Transverse colon (tissue), 4 donors: ENCODE measurements at regions not wholly inside any gene's neighbourhood (a gene's known extent, or its start where the extent isn't known, plus 50 kb on each side); places are given as distances from the start of the nearest gene placed in this dataset.

Experiments
- DNase-seq: peaks from one replicate; pipeline ENCODE4 v3.0.0-alpha.2; 2019
- H3K27ac ChIP-seq, 4 donors: fragments of 200-600 bp; sonication (generic); 2 replicates each; pipeline ENCODE4 v1.5.1; 2016 to 2018; ENCODE audit warnings: inconsistent platforms in 4 of 4
- H3K27me3 ChIP-seq: fragments of 200-600 bp; sonication (generic); 2 replicates; pipeline ENCODE4 v1.5.1; 2017; ENCODE audit warnings: inconsistent platforms
- H3K36me3 ChIP-seq, 4 donors: fragments of 200-600 bp; sonication (generic); 2 replicates each; pipeline ENCODE4 v1.5.1; 2017 to 2019; ENCODE audit warnings: inconsistent platforms in 4 of 4
- H3K4me1 ChIP-seq, 4 donors: fragments of 200-600 bp; sonication (generic); 2 replicates each; pipeline ENCODE4 v1.5.1; 2017 to 2020; ENCODE audit warnings: inconsistent platforms in 4 of 4
- H3K4me3 ChIP-seq, 4 donors: fragments of 200-600 bp; sonication (generic); 1 replicate in 1 of 4; 2 replicates in 3 of 4; pipeline versions ENCODE4 v1.5.1 to v1.6.1; 2017 to 2019; ENCODE audit warnings: inconsistent platforms in 4 of 4
- H3K9me3 ChIP-seq, 2 donors: fragments of 200-600 bp; sonication (generic); 2 replicates each; pipeline ENCODE4 v1.5.1; 2017 to 2019; ENCODE audit warnings: inconsistent platforms in 2 of 2
- CTCF ChIP-seq, 5 experiments: fragments of 200-600 bp in 3 of 5; fragments of 450-650 bp in 2 of 5; sonication (generic) in 3 of 5; IDR thresholded peaks; 1 replicate in 2 of 5; 2 replicates in 3 of 5; pipeline ENCODE4 v1.5.1; 2016 to 2017; ENCODE audit warnings: antibody characterized with exemption in 5 of 5, inconsistent platforms in 3 of 5, mild to moderate bottlenecking in 2 of 5, moderate library complexity in 1 of 5
- EP300 ChIP-seq: sonication (generic); formaldehyde crosslinking; IDR thresholded peaks from one replicate; pipeline ENCODE4 v1.6.1; 2017; ENCODE audit warnings: antibody characterized with exemption, low read depth
- POLR2A ChIP-seq: fragments of 450-650 bp; IDR thresholded peaks from one replicate; pipeline ENCODE4 v1.6.1; 2016; ENCODE audit warnings: antibody characterized with exemption, mild to moderate bottlenecking, moderate library complexity
- POLR2AphosphoS5 ChIP-seq, 3 donors: sonication (generic); formaldehyde crosslinking; IDR thresholded peaks; one replicate each; pipeline ENCODE4 v1.6.1; 2016; ENCODE audit warnings: antibody characterized with exemption in 3 of 3
- WGBS, 2 donors: methylation state at CpG; one replicate each; pipeline ENCODE4 v1.1.5; 2018; ENCODE audit warnings: low coverage in 1 of 2; 5-methylcytosine and 5-hydroxymethylcytosine counted together
- in situ Hi-C, 4 donors: fragments of 200-750 bp; cut with MboI; loops; one replicate each; pipeline versions ENCODE4 v1.15.0 to v1.15.1; 2017; ENCODE audit warnings: low sequenced_read_pairs in 3 of 4, low pct_ligation_motif_present in 1 of 4, low pct_unique_long_range_greater_than_20kb in 1 of 4
- intact Hi-C: fragments of 100-400 bp; cut with DNase I; formaldehyde crosslinking; loops from one replicate; pipeline ENCODE4 v1.15.1; 2023; ENCODE audit warnings: low total_unique reads
- small RNA-seq, 4 donors: library from RNA; depleted of rRNA; stranded (forward); fragments of <200 nt; gene quantifications; one replicate each; pipeline ENCODE3, GENCODE V24; 2016

DNA sequence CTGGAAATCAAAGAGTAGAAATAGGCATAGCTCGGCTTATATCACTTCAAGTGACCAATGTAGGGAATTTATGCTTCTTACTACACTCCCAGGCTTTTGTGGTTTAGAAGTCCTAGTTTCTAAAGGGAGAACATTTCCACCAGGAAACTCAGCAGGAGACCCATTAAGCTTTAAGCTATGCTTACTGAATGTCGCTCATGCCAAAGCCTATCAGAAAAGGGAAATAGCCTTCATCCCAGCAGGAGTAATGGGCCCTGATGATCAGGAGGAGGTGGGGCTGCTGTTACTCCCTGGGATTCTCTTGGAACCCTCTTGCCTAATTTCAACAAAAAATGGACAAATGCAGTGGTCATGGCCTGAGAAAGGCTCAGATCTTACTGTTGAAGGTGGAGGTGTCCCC, 54.5 kb upstream of the SEMA6A start:
- no peaks in the 10 kb centered on the region for H3K36me3 ChIP-seq
- TF ChIP-seq POLR2A (no peak), EP300 (no peak), CTCF (IDR thresholded peaks at IDR 0.05) (no peak), POLR2AphosphoS5 (IDR thresholded peaks at IDR 0.05) (no peak)
- no peak overlapping the region for H3K4me3 ChIP-seq
- no peak overlapping the region for H3K27ac ChIP-seq
- no peaks in the 10 kb centered on the region for H3K27me3 ChIP-seq
- in situ Hi-C loops: no loop called here
- 96 to 100% methylated on average over 1 to 2 of the region's 2 CpGs for WGBS, 2 donors
- H3K4me1 ChIP-seq: no peaks in the 10 kb centered on the region
- DNase-seq: no peak
- no peaks in the 10 kb centered on the region for H3K9me3 ChIP-seq
- intact Hi-C loops: no loop called here

- WGBS, 2 donors: 78 to 87% methylated on average over 3 of the region's 3 CpGs
- no peak overlapping the region for H3K4me3 ChIP-seq
- no peaks in the 10 kb centered on the region for H3K27me3 ChIP-seq
- TF ChIP-seq CTCF (IDR thresholded peaks at IDR 0.05): no peak
- TF ChIP-seq POLR2AphosphoS5 (IDR thresholded peaks at IDR 0.05): no peak
- TF ChIP-seq EP300: no peak
- no peak for TF ChIP-seq POLR2A
- no peaks in the 10 kb centered on the region for H3K4me1 ChIP-seq
- H3K9me3 ChIP-seq: no peaks in the 10 kb centered on the region
- no peaks in the 10 kb centered on the region for H3K36me3 ChIP-seq
- intact Hi-C loops: no loop called here
- peak overlapping the region in 3 of 4 donors; percentile 12 to 69 (median 58) for H3K27ac ChIP-seq
- DNase-seq: no peak
- in situ Hi-C loops: no loop called here
Observed at GRCh38 chr5:116626945-116627679, 52.5 kb upstream of the SEMA6A start.

DNA sequence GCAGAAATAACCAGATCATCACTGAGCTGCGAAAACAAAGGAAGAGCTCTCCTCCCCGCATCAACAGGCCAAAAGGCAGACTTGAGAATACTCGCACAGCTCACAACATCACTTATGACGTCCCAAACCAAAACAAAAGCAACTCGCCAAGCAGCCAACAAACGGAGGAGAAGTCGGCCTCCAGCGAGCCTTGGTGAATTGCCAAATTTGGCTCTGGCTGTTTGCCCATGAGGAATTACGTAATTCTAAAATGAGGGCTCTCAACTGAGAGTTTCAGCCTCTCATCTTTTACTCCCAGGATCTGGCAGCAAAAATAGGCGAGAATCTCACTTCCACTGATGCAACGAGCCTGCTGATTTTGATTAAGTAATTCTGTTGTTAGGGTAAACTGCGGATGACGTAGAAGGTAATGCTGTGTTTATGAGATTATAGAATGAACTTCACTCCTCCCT, 51.7 kb upstream of the SEMA6A start:
- H3K4me3 ChIP-seq: no peak overlapping the region
- intact Hi-C loops: no loop called here
- no peak for TF ChIP-seq POLR2A
- no peak for TF ChIP-seq CTCF (IDR thresholded peaks at IDR 0.05)
- TF ChIP-seq POLR2AphosphoS5 (IDR thresholded peaks at IDR 0.05): no peak
- TF ChIP-seq EP300: no peak

More for the DNA sequence above, 51.7 kb upstream of the SEMA6A start:
- WGBS, 2 donors: 32 to 40% methylated on average over 8 to 13 of the region's 13 CpGs
- H3K27ac ChIP-seq: peak overlapping the region in 3 of 4 donors; percentile 12 to 69 (median 58)
- H3K36me3 ChIP-seq: no peaks in the 10 kb centered on the region
- DNase-seq: peak; percentile 67
- H3K27me3 ChIP-seq: no peaks in the 10 kb centered on the region
- in situ Hi-C loops: no loop called here
- no peaks in the 10 kb centered on the region for H3K4me1 ChIP-seq
- no peaks in the 10 kb centered on the region for H3K9me3 ChIP-seq

Small RNAs in the stretch of these regions (small RNA-seq; reads per million reads assigned to genes)
- gene AC093534.1 (0 reads per million in 4 donors), gene RNU7-34P (0 reads per million in 4 donors)
